22Rv1 (cell line): ENCODE measurements at regions not wholly inside any gene's neighbourhood (a gene's known extent, or its start where the extent isn't known, plus 50 kb on each side); places are given as distances from the start of the nearest gene placed in this dataset.

ENCODE experiments used
- CTCF ChIP-seq: fragments of 450-650 bp; IDR thresholded peaks from 2 replicates; pipeline ENCODE4 v1.5.1; 2017; ENCODE audit warnings: mild to moderate bottlenecking
- ZFX ChIP-seq: fragments of 450-650 bp; IDR thresholded peaks from 2 replicates; pipeline ENCODE4 v1.6.1; 2017; ENCODE audit warnings: antibody characterized with exemption, borderline replicate concordance

GRCh38 chrX:39795605-39796004, 302.2 kb downstream of the BCOR start:
- TF ChIP-seq CTCF, result no peak
- no peak for TF ChIP-seq ZFX
